ENCODE measurements at regions not wholly inside any gene's neighbourhood (a gene's known extent, or its start where the extent isn't known, plus 50 kb on each side); places are given as distances from the start of the nearest gene placed in this dataset.
A peak's percentile ranks its signal among the peaks of the same experiment; 100 is the strongest.

DNA sequence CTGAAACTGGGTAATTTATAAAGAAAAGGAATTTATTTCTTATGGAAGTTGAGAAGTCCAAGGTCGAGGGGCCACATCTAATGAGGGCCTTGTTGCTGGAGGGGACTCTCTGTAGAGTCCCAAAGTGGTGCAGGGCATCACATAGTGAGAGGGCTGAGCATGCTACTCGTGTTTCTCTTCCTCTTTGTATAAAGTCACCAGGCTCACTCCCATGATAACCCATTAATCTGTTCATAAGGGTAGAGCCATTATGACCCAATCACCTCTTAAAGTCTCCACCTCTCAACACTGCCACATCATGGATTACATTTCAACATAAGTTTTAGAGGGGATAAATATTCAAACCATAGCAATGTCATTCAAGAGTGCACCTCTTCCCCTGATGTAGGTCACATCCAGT lies 79.1 kb upstream of the ATP2B1 start:
- TF ChIP-seq, protein P1, sequence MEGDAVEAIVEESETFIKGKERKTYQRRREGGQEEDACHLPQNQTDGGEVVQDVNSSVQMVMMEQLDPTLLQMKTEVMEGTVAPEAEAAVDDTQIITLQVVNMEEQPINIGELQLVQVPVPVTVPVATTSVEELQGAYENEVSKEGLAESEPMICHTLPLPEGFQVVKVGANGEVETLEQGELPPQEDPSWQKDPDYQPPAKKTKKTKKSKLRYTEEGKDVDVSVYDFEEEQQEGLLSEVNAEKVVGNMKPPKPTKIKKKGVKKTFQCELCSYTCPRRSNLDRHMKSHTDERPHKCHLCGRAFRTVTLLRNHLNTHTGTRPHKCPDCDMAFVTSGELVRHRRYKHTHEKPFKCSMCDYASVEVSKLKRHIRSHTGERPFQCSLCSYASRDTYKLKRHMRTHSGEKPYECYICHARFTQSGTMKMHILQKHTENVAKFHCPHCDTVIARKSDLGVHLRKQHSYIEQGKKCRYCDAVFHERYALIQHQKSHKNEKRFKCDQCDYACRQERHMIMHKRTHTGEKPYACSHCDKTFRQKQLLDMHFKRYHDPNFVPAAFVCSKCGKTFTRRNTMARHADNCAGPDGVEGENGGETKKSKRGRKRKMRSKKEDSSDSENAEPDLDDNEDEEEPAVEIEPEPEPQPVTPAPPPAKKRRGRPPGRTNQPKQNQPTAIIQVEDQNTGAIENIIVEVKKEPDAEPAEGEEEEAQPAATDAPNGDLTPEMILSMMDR (IDR thresholded peaks at IDR 0.05; ENCODE audit: insufficient read depth, low read length) = no peak
- H3K4me3 ChIP-seq (ENCODE audit: low read depth, low read length) = no peak overlapping the region
- DNase-seq (ENCODE audit: low read depth) = no peak

DNA sequence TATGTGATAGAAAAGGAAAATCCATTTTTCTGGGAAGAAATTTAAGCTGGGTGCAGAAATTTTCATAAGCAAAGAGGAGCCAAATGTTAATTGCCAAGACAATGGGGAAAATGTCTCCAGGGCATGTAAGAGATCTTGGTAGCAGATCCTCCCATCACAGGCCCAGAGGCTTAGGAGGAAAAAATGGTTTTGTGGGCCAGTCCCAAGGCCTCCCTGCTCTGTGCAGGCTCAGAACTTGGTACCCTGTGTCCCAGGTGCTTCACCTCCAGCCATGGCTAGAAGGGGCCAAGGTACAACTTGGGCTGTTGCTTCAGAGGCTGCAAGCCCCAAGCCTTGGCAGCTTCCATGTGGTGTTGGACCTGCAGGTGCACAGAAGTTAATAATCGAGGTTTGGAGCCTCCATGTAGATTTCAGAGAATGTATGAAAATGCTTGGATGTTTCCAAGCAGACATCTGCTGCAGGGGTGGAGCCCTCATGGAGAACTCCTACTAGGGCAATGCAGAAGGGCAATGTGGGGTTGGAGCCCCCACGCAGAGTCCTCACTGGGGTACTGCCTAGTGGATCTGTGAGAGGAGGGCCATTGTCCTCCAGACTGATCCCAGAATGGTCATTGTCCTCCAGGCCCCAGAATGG lies 77.7 kb upstream of the ATP2B1 start:
- TF ChIP-seq, protein P1 (IDR thresholded peaks at IDR 0.05; ENCODE audit: insufficient read depth, low read length) = no peak

DNA sequence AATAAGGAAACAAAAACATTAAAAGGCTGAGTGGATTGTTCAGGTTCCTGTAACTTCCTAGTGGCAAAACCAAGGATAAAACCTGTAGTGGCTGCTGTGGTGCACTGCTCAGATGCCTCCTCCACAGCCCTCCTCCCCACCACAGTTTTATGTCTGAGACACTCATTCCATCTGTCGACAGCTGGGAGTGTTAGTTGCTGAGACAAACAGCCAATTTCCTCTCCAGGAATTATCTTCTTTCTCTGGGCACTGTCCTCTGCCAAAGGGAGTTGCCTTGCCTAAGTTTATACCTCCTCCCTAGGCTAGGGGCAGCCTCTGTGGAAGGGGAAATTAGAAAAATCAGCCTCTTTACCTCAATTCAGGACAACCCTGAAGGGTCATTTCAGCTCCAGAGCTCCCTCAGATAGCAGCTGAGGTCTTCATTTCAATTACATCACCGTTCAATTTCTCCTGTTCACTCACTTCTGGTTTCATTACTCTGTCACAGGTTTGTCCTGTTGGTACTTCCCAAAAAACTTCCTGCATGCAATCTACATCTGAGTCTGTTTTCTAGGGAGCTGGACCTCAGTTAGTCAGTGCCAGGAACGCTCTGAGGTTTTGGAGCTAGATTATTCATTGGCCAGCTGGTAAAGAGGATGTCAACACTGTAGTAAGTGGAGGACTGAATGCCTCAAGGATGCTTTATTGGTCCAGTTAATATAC lies 74.9 kb upstream of the ATP2B1 start:
- DNase-seq (ENCODE audit: low read depth) = peak; percentile 59
- TF ChIP-seq, protein P1 (IDR thresholded peaks at IDR 0.05; ENCODE audit: insufficient read depth, low read length) = no peak
- no peak overlapping the region for H3K4me3 ChIP-seq (ENCODE audit: low read depth, low read length)

More for the DNA sequence above, 77.7 kb upstream of the ATP2B1 start:
- H3K4me3 ChIP-seq (ENCODE audit: low read depth, low read length) = no peak overlapping the region
- no peak for DNase-seq (ENCODE audit: low read depth)

DNA sequence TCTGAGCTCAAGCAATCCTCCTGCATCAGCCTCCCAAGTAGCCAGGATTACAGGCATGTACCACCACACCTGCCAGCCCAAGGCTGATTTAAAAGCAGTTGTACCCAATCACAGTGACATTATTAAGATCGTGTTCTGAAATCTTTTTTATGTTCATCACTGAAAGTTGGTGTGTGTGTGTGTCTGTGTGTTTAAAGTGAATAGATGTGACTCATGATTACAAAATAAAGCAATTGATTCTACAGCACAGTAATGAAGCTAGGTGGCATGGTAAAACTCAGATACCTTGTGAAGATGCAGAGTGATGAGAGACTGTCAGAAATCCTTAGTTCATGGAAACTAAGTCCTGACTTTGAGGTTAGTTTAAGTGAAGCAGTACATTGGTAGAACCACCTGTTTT lies 74.2 kb upstream of the ATP2B1 start:
- no peak for DNase-seq (ENCODE audit: low read depth)
- TF ChIP-seq, protein P1 (IDR thresholded peaks at IDR 0.05; ENCODE audit: insufficient read depth, low read length) = no peak
- H3K4me3 ChIP-seq (ENCODE audit: low read depth, low read length) = no peak overlapping the region

DNA sequence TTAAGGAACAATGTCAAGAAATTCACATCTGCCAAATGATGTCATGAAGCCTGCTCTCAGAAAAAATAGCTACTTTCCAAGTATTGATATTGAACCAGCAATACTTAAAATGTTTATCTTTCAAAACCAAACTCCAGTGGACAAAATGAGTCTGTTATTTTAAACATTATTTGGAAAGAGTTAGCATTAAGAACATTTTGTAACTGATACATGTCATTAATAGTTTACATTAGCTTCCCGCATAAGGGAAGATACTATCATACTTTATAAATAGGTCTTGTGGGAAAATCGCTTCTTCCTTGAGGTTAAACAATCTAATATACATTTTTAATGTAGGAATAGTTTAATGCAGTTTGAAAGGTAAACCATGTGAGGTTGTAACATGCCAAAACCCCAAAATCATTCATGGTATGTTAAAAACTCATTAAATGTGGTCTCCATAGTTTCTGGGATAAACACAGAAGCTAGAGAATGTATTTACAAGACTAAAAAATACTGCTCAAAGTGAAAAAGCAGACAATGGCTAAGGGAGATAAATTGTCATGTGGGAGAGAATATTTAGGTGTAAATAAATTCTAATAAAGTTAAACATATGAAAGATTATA lies 73.4 kb upstream of the ATP2B1 start:
- no peak overlapping the region for H3K4me3 ChIP-seq (ENCODE audit: low read depth, low read length)
- TF ChIP-seq, protein P1 (IDR thresholded peaks at IDR 0.05; ENCODE audit: insufficient read depth, low read length) = no peak
- no peak for DNase-seq (ENCODE audit: low read depth)

DNA sequence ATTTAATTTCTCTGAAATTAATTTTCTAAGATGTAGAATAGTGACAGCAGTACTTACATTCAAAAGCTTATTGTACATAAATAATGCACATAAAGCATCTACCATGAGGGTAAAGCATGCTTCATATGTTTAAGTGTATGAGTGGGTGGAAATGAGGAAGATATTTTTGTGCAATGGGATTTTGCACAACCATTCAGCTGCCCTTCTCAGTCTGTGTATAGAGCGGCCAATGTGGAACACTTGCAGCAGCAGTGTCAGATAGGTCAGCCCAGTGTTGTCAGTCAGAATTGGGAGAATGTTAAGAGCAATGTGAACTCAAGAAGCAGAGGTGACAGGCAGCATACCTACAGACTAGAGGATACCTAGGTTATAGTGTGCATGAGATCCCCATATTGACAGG lies 72.5 kb upstream of the ATP2B1 start:
- TF ChIP-seq, protein P1 (IDR thresholded peaks at IDR 0.05; ENCODE audit: insufficient read depth, low read length) = no peak
- no peak overlapping the region for H3K4me3 ChIP-seq (ENCODE audit: low read depth, low read length)
- DNase-seq (ENCODE audit: low read depth) = no peak
